Testis (tissue), 2 donors: ENCODE measurements at regions not wholly inside any gene's neighbourhood (a gene's known extent, or its start where the extent isn't known, plus 50 kb on each side); places are given as distances from the start of the nearest gene placed in this dataset.

Experiments used
- POLR2A ChIP-seq: fragments of 450-650 bp; IDR thresholded peaks from one replicate; pipeline ENCODE4 v1.6.1; 2017; ENCODE audit warnings: antibody characterized with exemption, mild to moderate bottlenecking, moderate library complexity
- TF ChIP-seq, protein P1 (sequence below), 3 experiments: fragments of 450-650 bp in 2 of 3; fragments of 200-600 bp in 1 of 3; sonication (generic) in 1 of 3; IDR thresholded peaks; one replicate each; pipeline ENCODE4 v1.5.1; 2016 to 2019; ENCODE audit warnings: antibody characterized with exemption in 3 of 3, mild to moderate bottlenecking in 2 of 3, moderate library complexity in 1 of 3

- TF ChIP-seq, protein P1, sequence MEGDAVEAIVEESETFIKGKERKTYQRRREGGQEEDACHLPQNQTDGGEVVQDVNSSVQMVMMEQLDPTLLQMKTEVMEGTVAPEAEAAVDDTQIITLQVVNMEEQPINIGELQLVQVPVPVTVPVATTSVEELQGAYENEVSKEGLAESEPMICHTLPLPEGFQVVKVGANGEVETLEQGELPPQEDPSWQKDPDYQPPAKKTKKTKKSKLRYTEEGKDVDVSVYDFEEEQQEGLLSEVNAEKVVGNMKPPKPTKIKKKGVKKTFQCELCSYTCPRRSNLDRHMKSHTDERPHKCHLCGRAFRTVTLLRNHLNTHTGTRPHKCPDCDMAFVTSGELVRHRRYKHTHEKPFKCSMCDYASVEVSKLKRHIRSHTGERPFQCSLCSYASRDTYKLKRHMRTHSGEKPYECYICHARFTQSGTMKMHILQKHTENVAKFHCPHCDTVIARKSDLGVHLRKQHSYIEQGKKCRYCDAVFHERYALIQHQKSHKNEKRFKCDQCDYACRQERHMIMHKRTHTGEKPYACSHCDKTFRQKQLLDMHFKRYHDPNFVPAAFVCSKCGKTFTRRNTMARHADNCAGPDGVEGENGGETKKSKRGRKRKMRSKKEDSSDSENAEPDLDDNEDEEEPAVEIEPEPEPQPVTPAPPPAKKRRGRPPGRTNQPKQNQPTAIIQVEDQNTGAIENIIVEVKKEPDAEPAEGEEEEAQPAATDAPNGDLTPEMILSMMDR (IDR thresholded peaks at IDR 0.05) = no peak
- TF ChIP-seq POLR2A = no peak
Observed at GRCh38 chr15:36448418-36448817, 131.0 kb upstream of the CDIN1 start.
